Uterus (tissue), 2 donors: ENCODE measurements at regions not wholly inside any gene's neighbourhood (a gene's known extent, or its start where the extent isn't known, plus 50 kb on each side); places are given as distances from the start of the nearest gene placed in this dataset.

ENCODE experiments used
- POLR2A ChIP-seq, 2 donors: fragments of 450-650 bp; IDR thresholded peaks; one replicate each; pipeline ENCODE4 v1.6.1; 2016; ENCODE audit warnings: antibody characterized with exemption in 2 of 2, mild to moderate bottlenecking in 1 of 2, moderate library complexity in 1 of 2
- TF ChIP-seq, protein P1 (sequence below), 4 experiments: fragments of 200-600 bp in 2 of 4; fragments of 450-650 bp in 2 of 4; sonication (generic) in 2 of 4; IDR thresholded peaks; one replicate each; pipeline ENCODE4 v1.5.1; 2016 to 2019; ENCODE audit warnings: antibody characterized with exemption in 4 of 4, mild to moderate bottlenecking in 2 of 4, moderate library complexity in 1 of 4

DNA sequence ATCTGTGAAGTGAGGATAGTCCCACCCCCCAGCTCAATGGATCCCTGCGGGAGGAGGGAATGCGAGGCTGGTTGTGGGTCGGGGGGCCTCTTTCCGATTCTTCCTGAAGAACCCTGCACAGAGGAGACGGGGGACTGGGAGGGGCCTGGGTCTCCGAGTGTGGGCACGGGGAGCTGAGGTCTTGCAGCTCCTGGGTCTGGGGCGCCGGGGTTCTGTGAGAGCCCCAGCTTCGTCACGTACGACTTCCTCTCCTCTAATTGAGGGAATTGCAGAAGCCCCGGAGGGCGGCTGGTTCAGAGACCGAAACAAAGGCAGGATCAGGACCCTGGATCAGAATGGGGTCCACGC is 66.6 kb downstream of the DIO3 start:
- TF ChIP-seq, protein P1, sequence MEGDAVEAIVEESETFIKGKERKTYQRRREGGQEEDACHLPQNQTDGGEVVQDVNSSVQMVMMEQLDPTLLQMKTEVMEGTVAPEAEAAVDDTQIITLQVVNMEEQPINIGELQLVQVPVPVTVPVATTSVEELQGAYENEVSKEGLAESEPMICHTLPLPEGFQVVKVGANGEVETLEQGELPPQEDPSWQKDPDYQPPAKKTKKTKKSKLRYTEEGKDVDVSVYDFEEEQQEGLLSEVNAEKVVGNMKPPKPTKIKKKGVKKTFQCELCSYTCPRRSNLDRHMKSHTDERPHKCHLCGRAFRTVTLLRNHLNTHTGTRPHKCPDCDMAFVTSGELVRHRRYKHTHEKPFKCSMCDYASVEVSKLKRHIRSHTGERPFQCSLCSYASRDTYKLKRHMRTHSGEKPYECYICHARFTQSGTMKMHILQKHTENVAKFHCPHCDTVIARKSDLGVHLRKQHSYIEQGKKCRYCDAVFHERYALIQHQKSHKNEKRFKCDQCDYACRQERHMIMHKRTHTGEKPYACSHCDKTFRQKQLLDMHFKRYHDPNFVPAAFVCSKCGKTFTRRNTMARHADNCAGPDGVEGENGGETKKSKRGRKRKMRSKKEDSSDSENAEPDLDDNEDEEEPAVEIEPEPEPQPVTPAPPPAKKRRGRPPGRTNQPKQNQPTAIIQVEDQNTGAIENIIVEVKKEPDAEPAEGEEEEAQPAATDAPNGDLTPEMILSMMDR (IDR thresholded peaks at IDR 0.05): no peak
- no peak for TF ChIP-seq POLR2A (IDR thresholded peaks at IDR 0.05)
